ENCODE measurements at regions not wholly inside any gene's neighbourhood (a gene's known extent, or its start where the extent isn't known, plus 50 kb on each side); places are given as distances from the start of the nearest gene placed in this dataset.

- DNase-seq, result peak in 1 of 14 donors; percentile 20
Observed at GRCh38 chr6:14276071-14276470, 158.5 kb downstream of the CD83 start.

DNA sequence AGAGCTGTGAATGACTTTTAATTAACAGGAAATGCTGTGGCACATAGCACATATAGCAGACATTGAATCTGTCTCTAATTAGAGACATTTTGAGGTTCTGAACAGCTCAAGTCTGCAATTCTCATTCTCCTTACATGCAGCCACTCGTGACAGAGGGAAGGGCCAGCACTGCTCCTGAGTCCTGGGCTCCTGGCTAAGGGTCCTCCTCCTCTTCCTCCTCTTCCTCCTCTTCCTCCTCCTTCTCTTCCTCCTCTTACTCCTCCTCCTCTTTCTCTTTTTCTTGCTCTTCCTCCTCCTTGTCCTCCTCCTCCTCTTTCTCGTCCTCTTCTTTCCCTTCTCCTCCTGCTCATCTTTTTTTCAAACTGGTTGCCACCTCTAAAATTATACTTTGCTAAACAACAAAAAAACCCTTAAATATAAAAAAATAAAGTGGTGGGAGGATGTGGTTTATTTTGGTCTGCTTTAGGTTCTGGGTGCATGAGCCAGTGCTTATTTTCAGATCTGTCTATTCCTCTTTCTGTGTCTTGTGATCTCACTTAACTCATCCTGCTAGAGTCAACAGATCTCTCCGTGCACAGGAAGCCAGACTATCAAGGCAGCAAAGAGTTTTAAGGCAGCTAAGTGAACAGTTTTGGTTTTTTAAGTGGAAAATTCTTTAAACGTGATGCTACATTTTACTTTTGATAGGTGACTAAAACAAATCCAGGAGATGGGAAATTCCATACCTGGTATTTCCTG, 159.3 kb downstream of the CD83 start:
- DNase-seq, result peak in 1 of 14 donors; percentile 8

- DNase-seq, result no peak
Observed at GRCh38 chr6:14277405-14277930, 159.9 kb downstream of the CD83 start.

GRCh38 chr6:14278006-14278405, 160.4 kb downstream of the CD83 start:
- DNase-seq, result no peak

DNA sequence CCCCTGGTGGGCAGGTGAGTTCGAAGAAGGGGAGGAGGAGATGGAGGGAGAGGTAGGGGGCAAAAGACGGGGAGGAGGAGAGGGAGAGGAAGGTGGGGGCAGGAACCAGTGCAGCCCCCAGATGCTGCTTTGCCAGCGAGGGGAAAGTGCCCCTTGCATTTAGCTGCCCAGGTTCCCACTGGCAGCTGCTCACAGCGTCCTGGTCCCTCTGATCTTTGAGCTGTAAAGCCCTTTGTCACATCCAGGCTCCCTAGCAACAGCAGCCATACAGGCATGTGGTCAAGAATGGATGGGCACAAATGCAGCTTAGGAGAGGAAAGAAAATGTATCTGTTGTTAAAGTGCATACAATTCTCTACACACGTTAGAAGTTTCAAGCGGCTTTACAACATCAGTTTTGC, 160.9 kb downstream of the CD83 start:
- no peak for DNase-seq

GRCh38 chr6:14280006-14280510, 162.5 kb downstream of the CD83 start:
- DNase-seq, result no peak

DNA sequence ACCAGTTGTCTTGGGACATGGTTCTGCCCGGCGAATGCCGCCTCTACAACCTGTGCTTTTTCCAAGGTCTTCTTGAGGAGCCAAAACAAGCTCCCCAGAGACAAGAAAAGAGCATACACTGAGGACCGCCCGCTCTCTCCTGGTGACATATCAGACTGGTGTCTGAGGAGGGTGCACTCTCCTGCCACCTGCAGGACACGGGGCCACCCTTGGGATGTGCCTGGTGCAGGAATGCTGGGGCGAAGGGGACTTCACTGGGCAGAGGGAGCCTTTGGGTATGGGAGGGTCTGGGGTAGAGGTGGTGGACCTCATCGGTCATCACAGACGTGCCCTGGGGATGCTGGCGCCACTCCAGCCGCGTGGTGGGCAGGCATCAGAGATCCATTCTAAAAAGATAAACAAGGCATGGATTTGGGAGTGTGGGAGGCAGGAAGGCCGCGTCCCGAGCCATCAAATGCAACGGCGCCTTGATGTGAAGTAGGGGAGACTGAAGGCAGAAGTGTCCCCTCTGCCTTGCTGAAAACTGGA, 163.3 kb downstream of the CD83 start:
- DNase-seq, result no peak

- no peak for DNase-seq
Observed at GRCh38 chr6:14281811-14282660, 164.5 kb downstream of the CD83 start.

- no peak for DNase-seq
Observed at GRCh38 chr6:14282854-14283505, 165.4 kb downstream of the CD83 start.

DNA sequence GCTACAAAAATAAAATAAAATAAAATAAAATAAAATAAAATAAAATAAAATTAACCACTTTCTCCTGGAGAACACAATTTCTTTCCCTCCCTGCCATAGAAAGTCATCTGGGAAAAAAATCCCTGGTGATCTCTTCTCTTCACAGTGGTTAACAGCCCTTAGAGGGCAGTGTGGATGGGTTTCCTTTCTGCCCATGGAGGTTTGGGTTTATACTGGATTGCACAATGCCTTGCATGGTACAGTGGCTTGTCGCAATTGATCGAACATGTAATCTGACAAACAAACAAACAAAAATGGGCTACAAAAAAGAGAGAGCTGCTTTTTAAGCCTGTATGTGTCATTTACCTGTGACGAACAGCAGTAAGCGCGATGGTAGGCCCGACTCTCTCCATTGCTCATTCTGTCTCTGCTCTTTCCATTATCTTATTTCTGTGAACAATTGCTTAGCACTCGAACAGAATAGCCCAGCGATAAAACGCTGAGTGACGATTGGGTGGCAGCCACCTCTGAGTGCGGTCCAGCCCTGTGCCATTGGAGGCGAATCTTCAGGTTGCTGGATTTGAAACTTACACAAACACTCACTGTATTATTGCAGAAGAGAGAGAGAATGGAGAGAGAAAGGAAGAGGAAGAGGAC, 166.1 kb downstream of the CD83 start:
- no peak for DNase-seq

- no peak for DNase-seq
Observed at GRCh38 chr6:14284969-14285590, 167.5 kb downstream of the CD83 start.

DNA sequence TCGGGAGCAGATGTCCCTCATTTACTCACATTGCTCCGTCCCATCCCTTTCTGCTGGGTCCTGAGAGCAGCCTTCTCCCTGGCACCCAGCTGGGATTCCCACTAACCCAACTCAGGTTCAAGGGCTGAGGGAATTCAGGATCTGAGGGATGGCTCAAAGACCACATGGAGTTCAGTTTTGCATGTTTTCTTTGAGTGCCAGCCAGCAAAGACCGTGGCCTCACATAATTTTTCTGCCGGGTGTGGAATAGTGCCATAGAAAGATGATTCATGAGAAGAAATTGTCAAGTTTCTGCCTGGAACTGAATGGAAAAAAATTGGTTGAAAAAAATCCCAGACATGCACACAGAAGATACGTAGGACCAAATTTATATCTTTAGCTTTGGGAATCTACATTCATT, 168.6 kb downstream of the CD83 start:
- no peak for DNase-seq

DNA sequence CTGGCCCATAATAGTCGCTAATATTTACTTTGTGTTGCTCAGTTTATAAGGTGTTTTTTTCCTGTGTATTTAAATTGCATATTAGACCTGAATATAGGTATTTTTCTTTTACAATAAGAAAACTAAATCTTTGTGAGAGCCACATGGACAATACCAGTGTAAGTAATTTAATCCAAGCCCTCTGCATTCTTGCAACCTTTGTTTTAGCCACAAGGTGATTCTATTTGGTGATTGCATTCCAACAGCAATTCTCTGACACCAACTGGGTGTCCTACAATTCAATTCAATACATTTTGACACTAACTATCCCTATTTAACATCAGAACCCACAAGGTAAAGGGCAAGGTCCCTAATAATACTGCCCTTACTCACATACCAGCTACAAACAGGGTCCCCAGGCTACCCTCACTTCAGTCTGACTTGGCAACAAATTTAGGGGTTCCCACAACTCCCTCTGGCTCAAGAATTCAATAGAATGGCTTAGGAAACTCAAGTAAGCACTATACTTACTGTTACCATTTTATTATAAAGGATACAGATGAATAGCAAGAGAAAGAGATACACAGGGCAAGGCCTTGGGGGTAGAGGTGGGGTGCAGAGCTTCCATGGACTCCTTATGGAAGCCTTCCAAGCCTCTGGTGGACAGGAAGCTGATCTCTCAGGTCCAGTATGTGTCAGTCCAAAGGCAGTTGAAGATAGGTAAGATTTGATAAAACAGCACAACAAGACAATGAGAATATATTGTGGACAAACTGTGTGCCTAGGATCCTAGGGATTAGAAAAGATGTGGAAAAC, 169.3 kb downstream of the CD83 start:
- DNase-seq, result no peak

GRCh38 chr6:14287707-14288106, 170.1 kb downstream of the CD83 start:
- DNase-seq, result no peak

DNA sequence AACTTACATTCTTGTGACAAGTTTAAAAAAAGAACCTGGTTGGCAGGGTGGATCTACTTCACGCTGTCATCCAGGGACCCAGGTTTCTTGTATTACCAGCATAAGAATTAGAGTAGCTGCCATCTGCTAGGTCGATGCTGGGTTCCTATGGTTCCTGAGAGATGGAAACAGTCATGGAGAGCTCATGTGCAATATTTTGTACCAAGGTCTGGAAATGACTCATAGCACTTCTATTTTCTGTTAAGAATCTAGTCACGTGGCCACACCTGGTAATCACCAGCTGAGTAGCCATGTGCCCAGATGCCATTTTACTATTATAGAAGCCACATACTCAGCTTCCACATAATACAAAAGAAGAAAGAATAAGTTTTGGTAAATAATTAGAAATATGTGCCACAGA, 171.3 kb downstream of the CD83 start:
- DNase-seq, result no peak

- no peak for DNase-seq
Observed at GRCh38 chr6:14290041-14290771, 172.6 kb downstream of the CD83 start.

GRCh38 chr6:14290772-14291330, 173.3 kb downstream of the CD83 start:
- DNase-seq, result no peak

DNA sequence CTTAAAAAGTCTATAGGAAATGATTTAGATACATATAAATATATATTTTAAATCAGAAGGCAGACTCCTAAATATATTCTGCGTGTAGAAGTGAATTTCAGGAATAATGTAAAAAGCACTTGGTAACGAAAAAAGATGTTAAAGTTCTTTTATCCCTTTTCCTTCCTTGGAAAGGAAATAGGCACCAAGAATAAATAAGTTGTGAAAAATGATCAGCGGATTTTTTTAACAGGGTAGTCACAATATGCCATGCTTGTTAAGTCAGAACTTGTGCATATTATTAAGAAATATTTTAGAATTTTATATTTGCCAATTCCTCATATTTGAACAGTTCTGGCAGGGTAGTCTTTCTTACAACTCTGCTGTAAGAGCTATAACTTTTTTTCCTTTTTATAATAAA, 173.8 kb downstream of the CD83 start:
- DNase-seq, result no peak

DNA sequence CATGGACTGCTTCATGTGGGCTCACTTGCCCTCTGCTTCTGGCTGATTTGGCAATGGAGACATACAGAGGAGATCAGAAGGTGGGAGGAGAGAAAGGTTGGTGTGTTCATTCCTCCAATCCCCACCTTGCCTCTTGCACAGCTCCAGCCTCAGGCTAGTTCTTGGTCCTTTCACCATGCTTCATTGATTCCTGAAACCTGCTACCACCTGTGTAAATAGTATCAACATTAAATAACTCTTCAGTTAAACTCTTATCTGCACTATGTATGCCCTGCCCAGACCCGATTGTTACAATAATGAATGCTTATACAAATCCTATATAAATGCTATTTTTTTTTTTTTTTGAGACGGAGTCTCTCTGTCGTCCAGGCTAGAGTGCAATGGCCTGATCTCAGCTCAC, 174.5 kb downstream of the CD83 start:
- DNase-seq, result no peak

All from C1 segment of cervical spinal cord (tissue), 14 donors.